GM23338 (cell line): ENCODE measurements at regions not wholly inside any gene's neighbourhood (a gene's known extent, or its start where the extent isn't known, plus 50 kb on each side); places are given as distances from the start of the nearest gene placed in this dataset.

Source experiments
- CREB1 ChIP-seq: fragments of 250-450 bp; sonication (Bioruptor Pico); IDR thresholded peaks from 2 replicates; pipeline ENCODE4 v1.5.0; 2020; ENCODE audit warnings: low read depth, mild to moderate bottlenecking, moderate library complexity
- EZH2 ChIP-seq: fragments of 200-600 bp; sonication (generic); IDR thresholded peaks from one replicate; pipeline ENCODE4 v1.8.0; 2017; ENCODE audit warnings: antibody characterized with exemption, mild to moderate bottlenecking, low read depth; ENCODE audit not compliant: unreplicated experiment
- EZH2phosphoT487 ChIP-seq: fragments of 200-600 bp; sonication (generic); IDR thresholded peaks from one replicate; pipeline ENCODE4 v1.8.1; 2018; ENCODE audit warnings: antibody characterized with exemption; ENCODE audit not compliant: unreplicated experiment
- JUNB ChIP-seq: IDR thresholded peaks from one replicate; pipeline ENCODE4 v1.6.1; 2016; ENCODE audit warnings: antibody characterized with exemption; ENCODE audit not compliant: unreplicated experiment
- POLR2AphosphoS5 ChIP-seq: IDR thresholded peaks from 2 replicates; pipeline ENCODE4 v1.6.1; 2016; ENCODE audit warnings: antibody characterized with exemption, low read depth
- REST ChIP-seq: IDR thresholded peaks from one replicate; pipeline ENCODE4 v1.6.1; 2018; ENCODE audit warnings: antibody characterized with exemption; ENCODE audit not compliant: unreplicated experiment
- STAT1 ChIP-seq: IDR thresholded peaks from one replicate; pipeline ENCODE4 v1.6.1; 2016; ENCODE audit warnings: antibody characterized with exemption; ENCODE audit not compliant: unreplicated experiment
- ZNF114 ChIP-seq: fragments of 250-450 bp; sonication (Bioruptor Pico); IDR thresholded peaks from 2 replicates; pipeline ENCODE4 v1.5.0; 2020; ENCODE audit warnings: mild to moderate bottlenecking, moderate library complexity
- ZNF331 ChIP-seq: fragments of 250-450 bp; sonication (Bioruptor Pico); IDR thresholded peaks from 2 replicates; pipeline ENCODE4 v1.5.0; 2020; ENCODE audit warnings: low read depth, mild to moderate bottlenecking, moderate library complexity
- ZNF462 ChIP-seq: fragments of 250-450 bp; sonication (Bioruptor Pico); IDR thresholded peaks from 2 replicates; pipeline ENCODE4 v1.5.0; 2020; ENCODE audit warnings: mild to moderate bottlenecking, moderate library complexity
- TF ChIP-seq, protein P1 (sequence below), 2 experiments: fragments of 200-600 bp in 1 of 2; sonication (generic) in 1 of 2; conservative IDR thresholded peaks; 2 replicates each; pipeline versions ENCODE4 v1.5.1 to v1.6.1; 2016 to 2017; ENCODE audit warnings: antibody characterized with exemption in 2 of 2, low read depth in 2 of 2, mild to moderate bottlenecking in 2 of 2, moderate library complexity in 1 of 2
- TF ChIP-seq, protein P2 (sequence below): IDR thresholded peaks from 2 replicates; pipeline ENCODE4 v1.6.1; 2016; ENCODE audit warnings: antibody characterized with exemption

DNA sequence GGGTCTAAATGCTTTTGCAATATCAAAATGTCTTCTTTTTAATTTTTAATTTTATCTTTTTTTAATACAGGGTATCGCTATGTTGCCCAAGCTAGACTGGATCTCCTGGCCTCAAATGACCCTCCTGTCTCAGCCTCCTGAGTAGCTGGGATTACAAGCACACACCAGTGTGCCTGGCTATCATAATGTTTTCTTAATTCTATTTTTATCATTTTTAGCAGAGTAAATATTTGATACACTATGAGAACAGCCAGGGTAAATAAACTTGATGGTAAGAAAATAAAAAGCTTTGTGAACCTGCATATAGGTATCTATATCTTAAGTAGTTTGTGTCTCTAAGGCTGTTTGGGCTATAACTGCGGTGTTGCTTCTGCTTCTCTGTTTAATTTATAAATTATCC lies 60.4 kb downstream of the IL12A start:
- no peak for TF ChIP-seq POLR2AphosphoS5
- TF ChIP-seq EZH2: no peak
- TF ChIP-seq EZH2phosphoT487: no peak
- TF ChIP-seq, protein P1, sequence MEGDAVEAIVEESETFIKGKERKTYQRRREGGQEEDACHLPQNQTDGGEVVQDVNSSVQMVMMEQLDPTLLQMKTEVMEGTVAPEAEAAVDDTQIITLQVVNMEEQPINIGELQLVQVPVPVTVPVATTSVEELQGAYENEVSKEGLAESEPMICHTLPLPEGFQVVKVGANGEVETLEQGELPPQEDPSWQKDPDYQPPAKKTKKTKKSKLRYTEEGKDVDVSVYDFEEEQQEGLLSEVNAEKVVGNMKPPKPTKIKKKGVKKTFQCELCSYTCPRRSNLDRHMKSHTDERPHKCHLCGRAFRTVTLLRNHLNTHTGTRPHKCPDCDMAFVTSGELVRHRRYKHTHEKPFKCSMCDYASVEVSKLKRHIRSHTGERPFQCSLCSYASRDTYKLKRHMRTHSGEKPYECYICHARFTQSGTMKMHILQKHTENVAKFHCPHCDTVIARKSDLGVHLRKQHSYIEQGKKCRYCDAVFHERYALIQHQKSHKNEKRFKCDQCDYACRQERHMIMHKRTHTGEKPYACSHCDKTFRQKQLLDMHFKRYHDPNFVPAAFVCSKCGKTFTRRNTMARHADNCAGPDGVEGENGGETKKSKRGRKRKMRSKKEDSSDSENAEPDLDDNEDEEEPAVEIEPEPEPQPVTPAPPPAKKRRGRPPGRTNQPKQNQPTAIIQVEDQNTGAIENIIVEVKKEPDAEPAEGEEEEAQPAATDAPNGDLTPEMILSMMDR (conservative IDR thresholded peaks at IDR 0.05; ENCODE audit: low read depth in 2 of 2): no peak
- TF ChIP-seq STAT1: no peak
- no peak for TF ChIP-seq JUNB
- no peak for TF ChIP-seq REST
- TF ChIP-seq CREB1 (CRISPR knock-in tag): no peak
- no peak for TF ChIP-seq ZNF462 (CRISPR knock-in tag)
- TF ChIP-seq, protein P2, sequence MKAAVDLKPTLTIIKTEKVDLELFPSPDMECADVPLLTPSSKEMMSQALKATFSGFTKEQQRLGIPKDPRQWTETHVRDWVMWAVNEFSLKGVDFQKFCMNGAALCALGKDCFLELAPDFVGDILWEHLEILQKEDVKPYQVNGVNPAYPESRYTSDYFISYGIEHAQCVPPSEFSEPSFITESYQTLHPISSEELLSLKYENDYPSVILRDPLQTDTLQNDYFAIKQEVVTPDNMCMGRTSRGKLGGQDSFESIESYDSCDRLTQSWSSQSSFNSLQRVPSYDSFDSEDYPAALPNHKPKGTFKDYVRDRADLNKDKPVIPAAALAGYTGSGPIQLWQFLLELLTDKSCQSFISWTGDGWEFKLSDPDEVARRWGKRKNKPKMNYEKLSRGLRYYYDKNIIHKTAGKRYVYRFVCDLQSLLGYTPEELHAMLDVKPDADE: no peak
- TF ChIP-seq ZNF114 (CRISPR knock-in tag): no peak
- no peak for TF ChIP-seq ZNF331
